ENCODE measurements at regions not wholly inside any gene's neighbourhood (a gene's known extent, or its start where the extent isn't known, plus 50 kb on each side); places are given as distances from the start of the nearest gene placed in this dataset.

DNA sequence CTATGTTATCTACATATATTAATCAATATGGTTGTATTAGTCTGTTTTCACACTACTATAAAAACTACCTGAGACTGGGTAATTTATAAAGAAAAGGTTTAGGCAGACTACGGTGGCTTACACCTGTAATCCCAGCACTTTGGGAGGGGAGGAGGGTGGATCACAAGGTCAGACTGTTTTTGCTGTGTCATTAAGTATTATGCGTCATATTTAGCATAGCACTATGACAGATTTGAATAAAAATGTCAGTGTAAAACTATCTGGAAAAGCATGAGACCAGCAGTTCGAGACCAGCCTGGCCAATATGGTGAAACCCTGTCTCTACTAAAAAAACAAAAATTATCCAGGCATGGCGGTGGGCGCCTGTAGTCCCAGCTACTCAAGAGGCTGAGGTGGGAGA is 209.7 kb upstream of the ARHGAP24 start:
- no peak for ATAC-seq
- no peak for DNase-seq

DNA sequence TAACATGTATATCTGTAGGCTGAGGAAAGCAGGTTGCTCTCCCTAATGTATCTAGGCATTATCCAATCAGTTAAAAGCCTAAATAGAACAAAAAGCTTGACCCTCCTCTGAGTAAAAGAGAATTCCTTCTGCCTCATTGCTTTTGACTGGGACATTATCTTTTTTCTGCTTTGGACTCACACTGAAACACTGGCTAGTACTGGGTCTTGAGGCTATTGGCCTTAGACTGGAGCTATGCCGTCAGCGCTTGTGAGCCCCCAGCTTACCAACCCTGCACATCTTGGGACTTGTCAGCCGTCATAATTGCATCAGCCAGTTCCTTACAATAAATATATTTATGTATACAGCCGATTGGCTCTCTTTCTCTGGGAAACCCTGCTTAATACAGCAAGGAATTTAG is 206.8 kb upstream of the ARHGAP24 start:
- DNase-seq = no peak
- ATAC-seq = no peak

GRCh38 chr4:85268961-85269360 is 206.0 kb upstream of the ARHGAP24 start:
- no peak for ATAC-seq
- no peak for DNase-seq

- DNase-seq = no peak
- no peak for ATAC-seq
Observed at GRCh38 chr4:85274955-85275354, 200.0 kb upstream of the ARHGAP24 start.

DNA sequence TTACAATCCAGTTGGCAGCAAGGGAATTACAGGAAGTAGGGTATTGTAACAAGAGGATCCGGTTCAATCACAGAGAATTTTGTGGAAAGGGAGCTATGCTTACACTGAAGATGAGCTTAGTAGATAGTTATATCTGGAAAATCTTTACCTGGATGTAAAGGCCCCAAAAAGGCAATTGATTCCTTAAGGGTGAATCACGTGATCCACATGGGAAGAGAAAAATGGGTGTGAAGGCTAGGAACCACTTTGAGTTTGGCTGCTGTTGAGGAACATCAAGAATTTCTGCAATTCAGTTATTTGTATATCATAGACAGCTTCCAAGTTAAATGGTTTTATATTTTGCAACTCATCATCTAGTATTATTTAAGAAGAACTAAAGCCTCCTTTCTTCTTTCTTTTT is 194.0 kb upstream of the ARHGAP24 start:
- DNase-seq (no peak), ATAC-seq (no peak)

GRCh38 chr4:85291226-85291625 is 183.7 kb upstream of the ARHGAP24 start:
- ATAC-seq = no peak
- DNase-seq = no peak

DNA sequence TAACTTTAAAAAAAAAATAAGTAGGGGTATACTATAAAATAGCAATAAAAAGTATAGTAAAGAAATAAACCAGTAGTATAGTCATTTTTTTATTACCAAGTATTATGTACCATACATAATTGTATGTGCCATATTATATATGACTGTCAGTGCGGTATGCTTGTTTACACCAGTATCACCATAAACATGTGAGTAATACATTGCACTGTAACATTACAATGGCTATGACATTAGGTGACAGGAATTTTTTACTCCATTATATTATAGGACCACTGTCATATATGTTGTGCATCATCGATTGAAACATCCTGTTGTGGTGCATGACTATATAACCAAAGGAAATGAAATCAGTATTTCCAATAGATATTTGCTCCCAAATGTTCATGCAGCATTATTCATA is 176.9 kb upstream of the ARHGAP24 start:
- ATAC-seq (no peak), DNase-seq (no peak)

- no peak for DNase-seq
- ATAC-seq = no peak
Observed at GRCh38 chr4:85302193-85302736, 172.7 kb upstream of the ARHGAP24 start.

DNA sequence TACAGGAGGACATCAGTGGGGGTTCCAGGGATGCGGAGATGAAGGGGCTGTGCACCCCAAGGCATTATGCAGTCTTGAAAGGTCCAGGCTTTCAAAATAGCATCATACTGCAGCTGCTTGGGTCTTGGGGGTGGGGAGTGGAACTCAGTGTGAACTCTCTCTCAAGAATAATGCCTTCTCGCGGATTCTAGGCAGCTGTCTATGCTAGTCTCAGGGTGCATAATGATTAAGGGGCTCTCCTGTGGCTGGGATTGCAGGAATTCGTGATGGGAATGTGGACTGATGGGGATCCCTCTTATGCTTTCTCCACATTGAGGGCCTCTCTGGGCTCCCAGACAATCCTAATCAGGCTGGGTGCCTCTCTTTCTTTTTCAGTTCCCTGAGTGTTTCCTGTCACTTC is 172.2 kb upstream of the ARHGAP24 start:
- ATAC-seq = no peak
- DNase-seq = no peak

GRCh38 chr4:85318415-85318814 is 156.5 kb upstream of the ARHGAP24 start:
- DNase-seq (no peak), ATAC-seq (no peak)

DNA sequence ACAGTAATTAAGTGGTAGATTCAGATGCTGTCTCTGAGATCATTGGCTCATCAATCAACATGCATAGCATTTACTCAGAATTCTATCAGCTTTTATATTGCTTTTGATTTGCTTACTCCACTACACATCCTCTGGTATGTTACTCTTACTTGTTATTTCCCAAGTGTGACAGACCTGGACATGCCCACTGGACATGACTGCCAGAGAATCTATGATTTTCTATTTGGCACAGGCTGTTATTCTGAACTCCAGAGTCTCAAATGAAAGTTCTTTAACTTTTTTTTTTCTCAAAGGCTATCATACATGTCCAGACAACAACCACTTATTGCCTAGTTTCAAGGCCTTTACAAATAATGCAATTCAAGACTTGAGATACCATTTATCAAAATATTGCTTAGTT is 116.1 kb upstream of the ARHGAP24 start:
- ATAC-seq (no peak), DNase-seq (no peak)

DNA sequence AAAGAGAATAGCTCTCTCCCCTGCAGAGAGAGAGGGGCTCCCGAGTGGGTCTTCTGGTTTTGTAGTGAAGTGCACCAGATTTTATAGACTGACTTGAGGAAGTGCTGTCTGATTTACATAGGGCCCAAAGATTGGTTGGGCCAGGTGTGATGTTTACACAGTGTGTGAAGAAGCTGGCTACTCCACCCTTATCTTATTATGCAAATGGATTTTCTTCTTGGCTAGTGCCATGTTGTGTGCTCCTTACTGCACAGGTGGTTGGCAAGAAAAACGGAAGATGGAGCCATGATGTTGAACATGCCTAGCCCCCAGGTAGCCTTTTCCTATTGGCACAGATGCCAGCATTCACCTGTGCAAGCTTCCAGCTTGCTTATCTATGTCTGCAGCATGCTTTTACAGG is 112.4 kb upstream of the ARHGAP24 start:
- no peak for DNase-seq
- ATAC-seq = no peak

DNA sequence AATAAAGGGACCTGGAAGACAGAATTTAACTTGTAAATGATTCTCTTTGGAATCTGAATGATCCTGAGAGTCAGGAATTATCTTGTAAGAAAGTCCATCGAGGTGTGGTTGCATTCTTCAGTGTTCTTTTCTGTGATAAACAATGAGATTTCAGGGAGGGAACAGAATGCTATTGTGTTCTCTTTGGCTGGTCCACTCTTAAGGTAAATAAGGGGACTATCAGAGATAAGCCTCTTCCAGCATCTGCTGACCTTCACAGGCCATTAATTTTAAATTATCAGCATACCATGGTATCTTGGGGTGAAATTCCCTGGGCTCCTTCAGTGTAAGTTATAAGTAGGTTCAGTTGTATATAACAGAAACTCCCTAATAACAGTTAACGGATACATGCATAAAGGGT is 107.1 kb upstream of the ARHGAP24 start:
- ATAC-seq = no peak
- no peak for DNase-seq

GRCh38 chr4:85368240-85368639 is 106.7 kb upstream of the ARHGAP24 start:
- DNase-seq (no peak), ATAC-seq (no peak)

DNA sequence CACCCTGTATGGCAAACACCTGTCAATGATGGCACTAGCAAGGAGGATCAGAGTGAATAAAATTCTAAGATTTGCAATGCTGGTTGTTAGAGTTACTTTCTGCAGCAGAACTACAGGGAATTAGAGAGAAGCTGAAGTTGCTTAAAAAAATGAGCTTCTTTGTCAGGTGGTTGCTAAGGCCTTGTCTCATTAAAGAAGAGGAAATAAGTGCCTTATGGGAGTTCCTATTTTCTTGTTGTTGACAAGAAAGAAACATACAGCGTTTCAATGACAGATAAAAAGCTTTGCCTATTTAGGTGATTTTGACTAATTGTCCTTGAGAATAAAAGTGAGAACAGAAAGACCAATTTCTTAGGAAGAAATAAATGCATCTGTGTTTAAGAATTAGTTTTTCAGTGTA is 106.0 kb upstream of the ARHGAP24 start:
- no peak for ATAC-seq
- no peak for DNase-seq

DNA sequence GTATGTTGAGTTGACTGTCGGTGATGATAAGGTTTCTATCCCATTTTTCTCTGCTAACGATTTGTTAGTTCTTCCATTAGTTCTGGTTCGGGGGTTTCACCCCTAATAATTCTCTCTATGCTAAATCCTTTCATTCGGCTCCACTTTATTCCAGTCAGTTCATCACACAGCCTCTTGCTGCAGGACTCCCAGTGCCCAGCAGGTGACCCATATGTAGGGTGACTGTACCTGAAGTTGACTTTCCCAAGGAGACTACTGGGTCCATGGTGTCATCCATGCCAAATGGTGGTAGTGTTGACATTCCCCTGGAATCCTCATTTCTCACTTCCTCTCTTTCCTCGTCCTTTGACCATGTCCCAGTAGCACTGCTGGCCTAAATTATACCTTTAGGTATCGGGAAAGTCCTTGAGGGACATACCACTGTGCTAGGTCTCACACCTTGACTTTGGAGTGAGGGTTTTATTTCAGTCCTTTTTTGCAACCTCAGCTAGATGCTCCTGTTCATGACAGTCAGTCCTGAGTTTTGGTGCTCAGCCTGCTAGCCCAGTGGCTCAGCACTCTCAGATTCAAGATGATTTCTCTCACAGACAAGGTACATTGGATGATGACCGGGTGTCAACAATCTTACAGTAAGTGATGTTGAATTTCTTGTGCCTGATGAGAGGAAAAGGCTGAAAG is 105.1 kb upstream of the ARHGAP24 start:
- ATAC-seq (no peak), DNase-seq (no peak)

DNA sequence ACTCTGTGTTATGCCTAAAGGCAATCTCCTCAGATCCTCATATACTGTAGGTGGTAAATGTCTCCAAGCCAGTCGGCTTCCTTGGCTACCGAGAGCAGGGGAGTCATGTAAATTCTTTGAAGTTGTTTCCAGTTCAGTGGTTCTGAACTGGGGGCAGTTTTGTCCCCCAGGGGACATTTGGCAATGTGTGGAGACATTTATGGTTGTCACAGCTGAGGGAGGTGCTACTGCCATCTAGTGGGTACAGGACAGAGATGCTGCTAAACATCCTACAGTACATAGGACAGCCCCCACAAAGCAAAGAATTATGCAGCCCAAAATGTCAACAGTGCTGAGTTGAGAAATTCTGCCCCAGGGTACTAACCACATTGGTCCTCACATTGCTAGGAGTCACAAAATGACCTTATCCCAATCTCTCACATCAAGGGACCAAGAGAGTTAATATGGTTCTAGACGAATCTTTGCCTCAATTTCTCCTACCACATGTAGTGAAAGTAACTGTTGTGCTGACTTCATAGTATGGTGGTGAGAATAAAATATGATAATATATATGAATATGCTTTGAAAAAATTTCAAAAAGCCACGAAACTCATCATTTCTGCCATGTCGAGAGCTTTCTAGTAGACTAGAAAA is 104.4 kb upstream of the ARHGAP24 start:
- ATAC-seq = no peak

GRCh38 chr4:85372966-85373365 is 102.0 kb upstream of the ARHGAP24 start:
- no peak for DNase-seq
- no peak for ATAC-seq

More for the DNA sequence above, 104.4 kb upstream of the ARHGAP24 start:
- peak; percentile 4 for DNase-seq

GRCh38 chr4:85376285-85376684 is 98.7 kb upstream of the ARHGAP24 start:
- ATAC-seq (no peak), DNase-seq (no peak)

- no peak for DNase-seq
- ATAC-seq = no peak
Observed at GRCh38 chr4:85381968-85382367, 93.0 kb upstream of the ARHGAP24 start.

GRCh38 chr4:85391071-85391470 is 83.9 kb upstream of the ARHGAP24 start:
- DNase-seq (no peak), ATAC-seq (no peak)

- no peak for DNase-seq
- no peak for ATAC-seq
Observed at GRCh38 chr4:85391589-85392410, 83.2 kb upstream of the ARHGAP24 start.

- DNase-seq = no peak
- ATAC-seq = no peak
Observed at GRCh38 chr4:85393201-85393600, 81.7 kb upstream of the ARHGAP24 start.

Data from stimulated activated naive CD8-positive, alpha-beta T cell treated with anti-CD3 and anti-CD28 coated beads, Interleukin-15, Interleukin-2, amounts not matched to agents 100 U/mL and 50 U/mL, for 24 hours (primary cell).